Activated T-helper 17 cell treated with anti-CD3 and anti-CD28 coated beads, Interleukin-2, amount 50 U/mL, for 72 hours (primary cell): ENCODE measurements at regions not wholly inside any gene's neighbourhood (a gene's known extent, or its start where the extent isn't known, plus 50 kb on each side); places are given as distances from the start of the nearest gene placed in this dataset.

Experiments
- ATAC-seq: fragments of 150-1000 bp; cut with Tn5 transposase; replicated peaks from 2 replicates; pipeline ENCODE4 v1.10.0; 2021; ENCODE audit warnings: mild to moderate bottlenecking, moderate library complexity
- H3K27ac Mint-ChIP-seq: one replicate; pipeline ENCODE4 v1.8.0; 2022; ENCODE audit warnings: mixed read lengths
- H3K27me3 Mint-ChIP-seq: one replicate; pipeline ENCODE4 v1.8.0; 2022; ENCODE audit warnings: mixed read lengths
- H3K36me3 Mint-ChIP-seq: one replicate; pipeline ENCODE4 v1.8.0; 2022; ENCODE audit warnings: low read depth, mild to moderate bottlenecking, mixed read lengths
- H3K4me1 Mint-ChIP-seq: one replicate; pipeline ENCODE4 v1.8.0; 2022; ENCODE audit warnings: mixed read lengths
- H3K4me3 Mint-ChIP-seq: one replicate; pipeline ENCODE4 v1.8.0; 2022; ENCODE audit warnings: mild to moderate bottlenecking, mixed read lengths
- H3K9me3 Mint-ChIP-seq: one replicate; pipeline ENCODE4 v1.8.0; 2022; ENCODE audit warnings: mixed read lengths

DNA sequence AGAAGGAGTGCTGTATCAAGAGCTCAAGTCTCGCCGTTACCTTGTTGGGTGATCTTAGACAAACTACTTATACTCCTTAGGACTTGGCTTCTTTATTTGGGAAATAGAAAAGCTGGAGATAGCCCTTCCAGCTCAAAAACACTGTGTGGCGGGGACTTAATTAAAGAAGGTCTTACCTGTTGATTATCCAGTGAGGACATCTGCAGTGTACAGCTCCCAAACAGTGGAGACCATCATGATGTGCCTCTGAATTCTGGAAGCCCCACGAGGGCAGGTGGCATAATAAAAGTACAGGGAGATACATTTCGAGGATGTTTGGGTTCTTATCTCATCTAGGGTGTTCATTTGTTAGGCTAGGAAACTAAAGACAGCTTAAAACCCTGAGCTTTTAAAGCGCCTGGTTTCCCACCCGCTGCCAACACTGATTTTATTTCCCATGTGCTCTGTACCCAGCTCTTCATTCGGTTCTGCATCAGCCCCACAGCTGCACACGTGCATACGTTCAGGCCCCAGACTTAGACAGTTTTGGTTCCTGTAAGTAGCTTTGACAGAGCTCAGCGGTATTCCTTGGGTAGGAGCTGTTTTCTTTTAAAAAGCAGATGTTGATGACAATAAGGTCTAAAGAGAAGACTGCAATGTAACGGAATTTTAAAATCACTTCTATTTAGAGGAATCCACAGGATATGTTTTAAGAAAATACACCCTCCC is 80.5 kb upstream of the SIX2 start:
- Mint-ChIP-seq H3K4me1 (no peaks in the 10 kb centered on the region), H3K27me3 (peaks cover 17% of the 10 kb centered on the region), H3K9me3 (no peaks in the 10 kb centered on the region), H3K36me3 (no peaks in the 10 kb centered on the region), H3K27ac (no peak overlapping the region), H3K4me3 (no peak overlapping the region)
- no peak for ATAC-seq

- Mint-ChIP-seq H3K4me3 (no peak overlapping the region), H3K27ac (no peak overlapping the region), H3K36me3 (no peaks in the 10 kb centered on the region), H3K27me3 (peaks cover 4% of the 10 kb centered on the region), H3K9me3 (no peaks in the 10 kb centered on the region), H3K4me1 (no peaks in the 10 kb centered on the region)
- no peak for ATAC-seq
Observed at GRCh38 chr2:45085487-45085886, 76.2 kb upstream of the SIX2 start.

DNA sequence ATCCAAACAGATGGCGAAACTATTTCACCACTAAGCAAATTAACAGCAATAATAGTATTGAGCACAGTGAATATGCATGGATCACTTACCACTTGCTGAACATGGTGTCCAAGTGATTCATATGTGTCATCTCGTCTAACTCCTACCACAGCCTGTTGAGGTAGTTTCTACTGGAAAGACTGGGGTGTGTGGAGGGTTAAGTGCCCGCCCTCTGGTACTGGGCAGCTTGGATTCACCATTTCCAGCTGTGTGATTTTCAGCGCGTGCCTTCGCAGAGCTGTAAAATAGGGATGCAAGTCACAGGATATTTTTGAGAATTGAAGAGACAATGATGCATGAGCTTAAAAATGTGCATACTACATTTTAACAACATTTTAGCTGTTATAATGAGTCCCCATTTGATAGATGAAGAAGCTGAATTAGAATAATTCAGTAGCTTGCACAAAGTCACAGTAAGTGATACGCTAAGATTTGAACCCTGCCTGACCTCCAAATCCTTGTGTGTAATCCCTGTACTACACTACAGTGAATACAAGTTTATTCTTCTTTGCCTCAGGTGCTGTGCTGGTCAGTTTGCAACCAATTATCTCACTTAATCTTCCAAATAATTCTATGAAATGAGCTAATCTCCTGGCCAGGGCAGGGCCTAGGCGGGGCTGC is 75.2 kb upstream of the SIX2 start:
- Mint-ChIP-seq H3K4me1 (no peaks in the 10 kb centered on the region), H3K27me3 (peaks cover 3% of the 10 kb centered on the region), H3K27ac (no peak overlapping the region), H3K9me3 (no peaks in the 10 kb centered on the region), H3K4me3 (no peak overlapping the region), H3K36me3 (no peaks in the 10 kb centered on the region)
- no peak for ATAC-seq

- H3K27ac Mint-ChIP-seq = no peak overlapping the region
- no peaks in the 10 kb centered on the region for H3K4me1 Mint-ChIP-seq
- H3K9me3 Mint-ChIP-seq = no peaks in the 10 kb centered on the region
- no peaks in the 10 kb centered on the region for H3K27me3 Mint-ChIP-seq
- H3K4me3 Mint-ChIP-seq = no peak overlapping the region
- no peaks in the 10 kb centered on the region for H3K36me3 Mint-ChIP-seq
- ATAC-seq = no peak
Observed at GRCh38 chr2:45083175-45083574, 73.9 kb upstream of the SIX2 start.

GRCh38 chr2:45074713-45075112 is 65.5 kb upstream of the SIX2 start:
- Mint-ChIP-seq H3K36me3 (no peaks in the 10 kb centered on the region), H3K4me1 (no peaks in the 10 kb centered on the region), H3K27me3 (peaks cover 33% of the 10 kb centered on the region), H3K9me3 (no peaks in the 10 kb centered on the region), H3K4me3 (no peak overlapping the region), H3K27ac (no peak overlapping the region)
- no peak for ATAC-seq

DNA sequence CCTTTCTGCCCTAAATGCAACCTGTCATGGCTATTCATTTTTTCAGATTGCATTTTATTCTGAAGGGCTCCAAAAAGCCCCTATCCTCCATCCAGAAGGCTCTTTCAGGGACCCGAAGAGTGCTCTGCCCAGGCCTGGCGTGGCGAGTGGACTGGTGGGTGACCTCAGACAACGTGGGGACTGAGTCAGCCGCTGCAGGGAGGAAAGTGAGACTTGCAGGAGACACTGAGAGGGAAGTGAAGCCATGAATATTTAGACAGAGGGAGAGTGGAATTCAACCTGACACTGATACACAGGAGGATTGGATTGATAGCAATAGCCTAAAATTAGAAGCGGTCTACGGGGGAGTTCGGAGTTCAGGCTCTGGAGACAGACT is 63.6 kb upstream of the SIX2 start:
- ATAC-seq = no peak
- no peak overlapping the region for H3K27ac Mint-ChIP-seq
- H3K4me3 Mint-ChIP-seq = no peak overlapping the region

DNA sequence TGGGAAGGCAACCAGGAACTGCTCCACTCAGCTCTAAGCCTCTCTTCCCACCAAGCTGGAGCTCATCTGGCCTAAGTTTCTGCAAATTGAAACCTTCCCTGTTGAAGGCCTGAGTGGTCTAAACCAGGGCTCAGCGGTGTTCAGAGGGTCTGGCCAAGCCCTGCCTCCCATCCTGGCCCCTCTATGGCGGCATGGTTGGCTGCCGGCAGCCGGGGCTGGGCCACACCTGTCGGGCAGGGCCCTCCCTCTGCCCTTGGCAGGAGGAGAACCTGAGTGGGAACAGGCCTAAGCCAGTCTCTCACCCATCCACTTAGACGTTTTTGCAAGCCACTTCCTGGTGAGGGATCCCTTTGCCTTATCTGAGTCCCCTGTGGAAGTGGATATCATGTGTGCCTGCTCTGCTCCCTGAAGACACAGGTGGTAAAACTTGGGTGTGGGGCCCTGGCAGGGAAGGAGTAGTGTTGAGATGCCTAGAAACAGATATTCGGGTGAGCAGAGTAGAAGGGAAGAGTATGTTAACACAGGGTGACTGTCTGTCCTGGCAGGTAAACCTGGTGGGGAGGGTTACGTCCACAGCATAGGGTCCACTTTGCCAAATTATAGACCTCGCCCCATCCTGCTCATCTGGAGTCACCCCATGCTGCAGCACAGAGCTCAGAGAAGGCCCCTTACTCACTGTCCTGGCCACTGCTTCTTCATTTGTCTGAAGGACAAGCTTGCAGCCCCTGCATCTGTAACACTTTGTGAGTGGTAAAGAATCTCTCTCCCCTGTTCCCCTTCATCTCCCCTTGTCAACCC is 63.0 kb upstream of the SIX2 start:
- Mint-ChIP-seq H3K27ac (no peak overlapping the region), H3K9me3 (no peaks in the 10 kb centered on the region), H3K36me3 (no peaks in the 10 kb centered on the region), H3K4me1 (no peaks in the 10 kb centered on the region), H3K4me3 (no peak overlapping the region), H3K27me3 (peaks cover 40% of the 10 kb centered on the region)
- ATAC-seq = no peak

More for the DNA sequence above, 63.6 kb upstream of the SIX2 start:
- no peaks in the 10 kb centered on the region for H3K36me3 Mint-ChIP-seq
- H3K27me3 Mint-ChIP-seq = peaks cover 37% of the 10 kb centered on the region
- H3K4me1 Mint-ChIP-seq = no peaks in the 10 kb centered on the region
- H3K9me3 Mint-ChIP-seq = no peaks in the 10 kb centered on the region

DNA sequence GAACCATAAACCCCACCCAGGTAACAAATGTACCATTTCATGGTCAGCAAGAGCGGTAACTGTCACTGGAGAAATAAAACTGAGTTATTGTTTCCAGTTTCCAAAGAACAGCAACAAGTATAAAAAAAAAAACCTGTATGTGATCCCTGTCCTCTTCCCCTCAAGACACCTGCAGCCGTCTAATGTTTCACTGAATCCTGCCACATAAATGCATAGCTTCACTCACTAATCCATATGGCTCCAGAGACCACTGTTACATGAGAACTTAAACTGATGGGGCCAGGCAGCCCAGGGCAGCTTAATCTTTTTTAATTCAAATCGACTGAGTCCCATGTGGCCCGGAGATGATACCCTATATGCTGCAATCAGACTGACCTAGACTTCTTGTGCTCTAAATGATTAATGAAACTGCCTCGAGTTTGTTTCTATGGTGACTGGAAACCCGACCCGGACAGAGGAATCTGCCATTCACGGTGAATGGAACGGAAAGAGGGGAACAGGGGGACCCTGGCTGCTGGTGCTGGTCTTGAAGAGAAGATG is 60.9 kb upstream of the SIX2 start:
- no peaks in the 10 kb centered on the region for H3K9me3 Mint-ChIP-seq
- no peak overlapping the region for H3K4me3 Mint-ChIP-seq
- ATAC-seq = no peak
- H3K4me1 Mint-ChIP-seq = no peaks in the 10 kb centered on the region
- H3K27ac Mint-ChIP-seq = no peak overlapping the region
- no peaks in the 10 kb centered on the region for H3K36me3 Mint-ChIP-seq
- peaks cover 48% of the 10 kb centered on the region for H3K27me3 Mint-ChIP-seq

GRCh38 chr2:45069684-45070083 is 60.4 kb upstream of the SIX2 start:
- H3K4me1 Mint-ChIP-seq = no peaks in the 10 kb centered on the region
- no peak overlapping the region for H3K4me3 Mint-ChIP-seq
- ATAC-seq = no peak
- H3K36me3 Mint-ChIP-seq = no peaks in the 10 kb centered on the region
- H3K27me3 Mint-ChIP-seq = peaks cover 47% of the 10 kb centered on the region
- no peak overlapping the region for H3K27ac Mint-ChIP-seq
- no peaks in the 10 kb centered on the region for H3K9me3 Mint-ChIP-seq

DNA sequence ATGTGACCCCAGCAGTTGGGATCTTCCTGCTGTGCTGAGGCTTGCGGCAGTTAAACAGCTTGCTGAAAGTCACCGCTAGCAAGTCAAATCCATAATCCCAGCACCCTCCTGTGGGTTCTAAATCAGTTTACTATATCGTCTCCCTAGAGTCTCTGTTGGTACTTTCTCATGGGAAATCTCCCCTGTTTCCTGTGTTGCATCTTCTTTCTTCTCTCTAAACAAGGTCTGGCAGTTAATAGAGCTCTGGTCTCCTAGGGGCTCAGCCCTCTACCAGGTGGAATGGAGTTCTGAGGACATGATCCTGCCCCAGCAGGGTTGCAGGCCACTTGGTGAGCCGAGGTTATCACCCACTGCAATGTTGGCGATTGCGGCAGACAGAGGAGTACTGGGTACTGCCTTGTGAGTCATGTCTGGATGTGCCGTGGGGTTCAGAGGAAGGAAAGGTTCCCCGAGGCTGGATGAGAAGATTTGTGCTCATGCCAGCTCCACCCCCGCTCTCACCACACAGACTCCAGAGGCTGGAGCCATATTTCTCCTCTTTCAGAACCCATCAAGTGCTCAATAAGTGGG is 59.4 kb upstream of the SIX2 start:
- Mint-ChIP-seq H3K27ac (no peak overlapping the region), H3K36me3 (no peaks in the 10 kb centered on the region), H3K27me3 (peaks cover 41% of the 10 kb centered on the region), H3K4me1 (no peaks in the 10 kb centered on the region), H3K4me3 (no peak overlapping the region), H3K9me3 (no peaks in the 10 kb centered on the region)
- ATAC-seq = no peak

DNA sequence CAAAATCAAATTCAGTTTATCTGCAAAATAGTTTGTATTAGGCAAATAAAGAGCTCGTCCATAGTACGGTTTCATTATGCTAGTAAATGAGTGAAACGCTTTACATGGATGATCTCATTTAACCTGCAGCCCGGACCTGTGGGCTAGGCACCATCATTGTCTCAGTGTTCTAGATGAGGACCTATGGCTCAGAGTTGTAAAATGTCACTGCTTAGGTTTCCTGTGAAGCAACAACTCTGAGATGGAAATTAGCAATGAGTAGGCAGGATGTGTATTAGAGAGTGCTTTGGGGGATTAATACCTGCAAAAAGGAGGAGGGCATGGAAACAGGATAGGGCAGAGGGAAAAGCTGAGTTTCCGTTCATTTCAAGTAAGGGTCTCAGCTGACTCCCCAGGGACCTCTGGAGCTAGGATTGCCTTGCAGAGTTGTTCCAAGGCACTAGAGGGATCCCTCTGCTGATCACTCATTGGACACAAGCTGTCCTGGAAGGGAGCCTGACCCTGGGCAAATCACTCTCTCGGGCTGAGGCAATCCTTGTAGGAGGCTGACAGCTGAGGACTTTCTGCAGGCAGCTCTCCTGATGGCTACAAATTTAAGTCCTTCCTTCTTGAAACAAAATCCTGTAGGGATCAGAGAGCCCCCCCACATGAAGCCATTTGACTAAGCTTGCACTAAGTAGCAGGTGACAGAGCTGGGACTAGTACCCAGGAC is 58.8 kb upstream of the SIX2 start:
- Mint-ChIP-seq H3K27me3 (peaks cover 37% of the 10 kb centered on the region), H3K27ac (no peak overlapping the region), H3K36me3 (no peaks in the 10 kb centered on the region), H3K4me1 (no peaks in the 10 kb centered on the region), H3K9me3 (no peaks in the 10 kb centered on the region), H3K4me3 (no peak overlapping the region)
- no peak for ATAC-seq
